ELF-1 (cell line): ENCODE measurements at regions not wholly inside any gene's neighbourhood (a gene's known extent, or its start where the extent isn't known, plus 50 kb on each side); places are given as distances from the start of the nearest gene placed in this dataset.

Experiments
- DNase-seq: peaks from one replicate; pipeline ENCODE4 v3.0.0-alpha.2; 2016; ENCODE audit warnings: low read depth, low spot score

DNA sequence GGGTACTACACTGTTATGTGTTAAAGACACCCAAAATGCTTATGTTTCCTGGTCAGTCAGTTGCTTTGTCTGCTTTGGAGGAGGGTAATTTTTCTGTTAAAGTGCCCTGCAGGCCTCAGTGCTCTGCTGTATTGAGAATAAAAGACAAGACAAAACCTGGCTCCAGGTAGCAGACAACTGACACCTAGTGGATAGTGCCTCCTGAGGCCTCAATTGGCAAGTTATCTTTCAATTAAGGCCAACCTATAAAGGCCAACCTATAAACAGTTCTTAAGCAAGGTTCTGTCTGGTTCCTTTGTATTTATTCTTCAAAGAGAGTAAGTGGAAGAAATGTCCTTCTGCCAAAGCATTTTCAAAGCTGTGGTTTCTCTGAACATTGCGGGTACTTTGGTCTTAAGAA is 773.8 kb downstream of the MECOM start:
- DNase-seq = peak; percentile 16

DNA sequence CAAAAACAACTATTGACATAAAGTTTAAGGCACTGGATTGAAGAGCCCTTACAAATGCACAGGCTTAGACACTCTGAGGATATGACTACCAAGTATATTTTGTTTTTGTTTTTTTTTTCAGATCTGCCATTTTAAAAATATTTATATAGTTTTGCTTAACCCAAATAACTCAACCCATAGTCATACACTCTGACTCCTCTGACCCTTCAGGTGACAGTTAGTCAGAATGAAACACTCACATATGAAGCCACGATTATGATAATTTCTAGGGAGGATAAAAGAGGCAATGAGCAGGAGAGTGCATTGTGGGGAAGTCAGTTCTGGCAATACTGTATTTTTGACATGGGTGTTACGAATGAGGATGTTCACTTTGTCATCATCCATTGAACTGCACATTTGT is 774.7 kb downstream of the MECOM start:
- DNase-seq = no peak

DNA sequence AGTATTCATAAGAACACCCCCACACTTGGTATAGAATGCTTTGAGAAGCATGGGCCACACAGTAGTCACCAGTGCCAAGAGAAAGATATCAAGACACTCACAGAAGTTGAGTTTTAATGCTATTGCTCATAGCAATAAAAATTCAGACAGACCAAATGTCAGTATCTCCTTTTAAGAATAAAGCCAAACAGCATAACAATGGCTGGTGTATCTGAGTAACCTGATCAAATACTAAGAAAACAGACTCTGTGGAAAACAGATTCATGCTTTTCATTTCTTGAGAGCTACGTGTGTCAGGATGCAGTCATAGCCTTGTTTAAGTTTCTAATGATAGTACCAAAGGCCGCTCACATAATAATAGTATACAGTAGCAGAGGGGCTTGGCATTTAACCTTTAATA is 778.5 kb downstream of the MECOM start:
- DNase-seq = no peak

DNA sequence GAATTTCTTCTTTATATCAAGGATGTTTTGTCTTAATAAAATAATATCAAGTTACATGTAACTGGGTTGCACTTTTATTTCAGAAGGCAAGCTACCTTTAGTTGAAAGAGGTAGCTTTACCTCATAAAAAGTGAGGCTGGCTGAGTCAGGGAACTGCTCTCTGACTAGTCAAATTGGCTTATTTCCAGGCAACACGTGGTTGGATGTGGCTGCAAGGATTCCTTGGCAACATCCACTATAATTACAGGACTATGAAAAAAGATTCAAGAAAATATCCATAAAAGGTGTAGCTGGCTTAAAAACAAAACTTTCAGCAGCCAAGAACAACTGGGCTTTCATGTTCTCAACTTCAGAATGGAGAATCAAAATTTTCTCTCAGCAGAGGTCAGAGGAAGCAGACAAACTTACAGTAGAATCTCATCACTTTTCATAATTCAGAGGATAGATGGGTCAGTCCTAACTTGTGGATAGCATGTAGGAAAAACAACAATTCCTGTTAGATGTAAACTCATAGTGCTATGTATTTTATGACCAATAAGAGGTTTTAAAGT is 779.1 kb downstream of the MECOM start:
- no peak for DNase-seq

DNA sequence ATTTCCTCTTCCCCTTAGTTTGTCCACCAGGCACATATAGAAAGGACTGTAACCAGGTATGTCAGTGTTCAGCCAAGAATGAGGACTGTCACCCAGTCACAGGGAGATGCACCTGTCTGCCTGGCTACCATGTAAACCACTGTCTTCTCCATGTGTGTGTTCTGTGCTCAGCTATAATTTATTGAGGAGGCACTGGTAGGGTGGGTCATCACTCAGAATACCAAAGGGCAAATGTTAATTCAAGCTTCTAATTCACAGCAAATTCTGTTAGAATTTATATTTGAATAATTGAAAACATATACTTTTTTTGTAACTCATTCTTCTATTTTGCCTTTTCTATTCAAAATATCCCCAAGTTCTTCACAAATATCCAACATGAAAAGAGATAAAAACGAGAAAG is 780.4 kb downstream of the MECOM start:
- DNase-seq = no peak

DNA sequence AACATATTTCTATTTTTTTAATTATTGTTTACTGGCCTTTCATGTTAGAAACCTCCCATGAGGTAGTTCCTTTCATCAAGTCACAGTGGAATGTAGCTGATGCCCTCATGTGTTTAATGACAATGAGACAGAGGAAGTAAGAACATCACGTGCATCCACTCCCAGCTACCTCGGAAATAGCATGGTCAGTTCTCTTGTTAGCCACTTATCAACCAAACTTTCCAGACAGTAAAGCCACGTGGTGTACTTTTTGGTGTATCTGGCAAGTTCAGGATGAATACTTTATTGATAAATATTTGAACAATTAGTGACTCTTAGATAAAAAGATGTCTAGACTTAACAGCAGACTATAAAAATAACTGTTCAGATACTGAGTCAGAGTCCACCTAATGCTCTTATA is 781.7 kb downstream of the MECOM start:
- DNase-seq = no peak

DNA sequence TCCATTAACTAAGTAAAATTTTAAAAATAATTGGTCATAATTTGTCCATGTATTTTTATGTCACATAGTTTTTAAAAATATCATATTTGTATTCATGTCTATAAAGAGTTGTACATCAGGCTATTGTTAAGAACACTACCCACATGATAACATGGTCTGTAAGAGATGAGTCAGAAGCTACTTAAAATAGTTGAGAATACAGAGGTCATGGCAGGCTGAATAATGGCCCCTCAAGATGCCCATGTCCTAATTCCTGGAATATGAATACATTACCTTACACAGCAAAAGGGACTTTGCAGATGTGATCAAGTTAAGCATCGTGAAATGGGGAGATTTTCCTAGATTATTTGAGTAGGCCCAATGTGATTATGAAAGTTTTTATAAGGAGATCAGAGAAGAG is 782.9 kb upstream of the GOLIM4 start:
- no peak for DNase-seq

DNA sequence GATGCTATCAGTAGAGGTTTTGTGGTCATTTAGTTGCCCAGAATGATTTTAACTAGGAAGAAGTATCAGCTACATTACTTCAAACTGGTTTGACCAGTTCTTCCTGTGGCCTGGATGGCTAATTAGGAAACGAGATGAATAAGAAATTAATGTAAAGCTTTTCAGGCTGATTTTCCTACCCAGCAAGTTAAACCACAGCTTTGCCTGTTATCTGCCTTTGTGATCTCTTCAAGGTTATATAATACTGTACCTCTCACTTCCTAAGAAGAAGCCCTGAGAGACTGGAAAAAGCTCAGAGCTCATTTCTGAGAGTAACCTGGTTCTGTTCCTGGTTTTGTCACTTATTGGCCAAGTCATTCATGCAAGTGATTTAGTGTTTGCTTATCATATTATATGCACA is 782.2 kb upstream of the GOLIM4 start:
- peak; percentile 23 for DNase-seq

DNA sequence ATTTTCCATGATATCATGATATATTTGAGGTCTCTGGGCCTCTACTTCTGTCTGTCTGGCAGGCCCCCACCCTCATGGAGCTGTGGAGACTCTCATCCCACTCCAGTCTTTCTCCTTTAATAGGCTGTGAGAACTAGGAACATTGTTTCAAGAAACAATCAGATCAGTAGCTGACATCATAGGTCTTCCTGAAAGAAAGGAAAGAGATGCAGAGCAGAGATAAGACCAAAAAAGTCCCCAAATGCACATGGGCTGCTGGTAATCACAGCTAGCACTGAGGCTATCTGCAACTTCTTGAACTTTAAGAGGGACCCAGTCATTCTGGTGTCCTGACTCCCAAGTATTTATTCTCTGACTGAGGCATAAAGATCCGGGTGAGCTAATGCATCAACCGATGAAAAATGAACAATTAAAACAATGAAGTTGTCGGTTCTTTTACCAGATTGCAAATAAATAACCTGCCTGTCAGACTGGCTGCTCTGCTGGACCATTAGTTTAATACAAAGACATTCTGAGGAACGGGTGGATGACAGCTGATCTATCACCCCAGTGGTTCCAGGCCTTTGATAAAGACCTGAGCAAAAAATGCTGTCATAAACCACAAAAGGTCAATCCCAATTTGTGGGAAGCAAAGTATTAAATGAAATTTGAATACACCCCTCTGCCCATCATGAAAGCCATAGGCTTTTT is 780.8 kb upstream of the GOLIM4 start:
- DNase-seq = peak; percentile 12

DNA sequence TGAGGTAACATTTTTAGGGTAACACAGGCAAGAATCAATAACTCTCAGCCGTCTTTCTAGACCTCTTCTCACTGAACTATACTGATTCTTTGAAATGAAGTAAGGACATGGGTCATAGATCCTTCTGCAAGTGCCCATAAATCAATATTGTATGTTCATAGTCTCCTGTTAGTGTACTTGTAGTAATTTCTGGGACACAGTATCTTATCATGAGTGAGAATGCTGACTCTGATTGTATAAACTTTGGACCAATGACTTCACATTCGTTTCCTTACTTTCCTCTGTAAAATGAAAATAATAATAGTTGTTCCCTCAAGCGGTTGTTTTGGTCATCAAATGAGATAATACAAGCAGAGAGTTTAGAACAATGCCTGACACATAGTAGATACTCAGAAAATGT is 777.1 kb upstream of the GOLIM4 start:
- no peak for DNase-seq

DNA sequence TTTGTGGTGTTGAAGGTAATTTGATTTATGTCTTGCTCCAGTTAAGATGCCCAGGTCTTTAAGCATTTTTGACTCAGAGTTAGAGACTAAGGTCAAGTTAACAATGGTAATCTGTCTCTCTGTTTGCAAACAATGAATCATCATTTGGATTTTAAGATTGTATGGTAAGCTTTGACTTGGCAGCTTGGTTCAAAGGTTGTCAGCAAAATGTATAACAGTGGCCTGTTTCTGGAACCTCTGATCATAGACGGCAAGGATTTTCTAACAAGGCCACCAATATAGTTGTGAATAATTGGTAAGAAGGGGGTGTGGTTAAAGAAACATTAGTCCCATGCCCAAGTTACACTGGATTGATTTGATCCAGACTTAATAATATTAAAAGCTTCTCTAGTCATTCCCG is 775.2 kb upstream of the GOLIM4 start:
- no peak for DNase-seq

DNA sequence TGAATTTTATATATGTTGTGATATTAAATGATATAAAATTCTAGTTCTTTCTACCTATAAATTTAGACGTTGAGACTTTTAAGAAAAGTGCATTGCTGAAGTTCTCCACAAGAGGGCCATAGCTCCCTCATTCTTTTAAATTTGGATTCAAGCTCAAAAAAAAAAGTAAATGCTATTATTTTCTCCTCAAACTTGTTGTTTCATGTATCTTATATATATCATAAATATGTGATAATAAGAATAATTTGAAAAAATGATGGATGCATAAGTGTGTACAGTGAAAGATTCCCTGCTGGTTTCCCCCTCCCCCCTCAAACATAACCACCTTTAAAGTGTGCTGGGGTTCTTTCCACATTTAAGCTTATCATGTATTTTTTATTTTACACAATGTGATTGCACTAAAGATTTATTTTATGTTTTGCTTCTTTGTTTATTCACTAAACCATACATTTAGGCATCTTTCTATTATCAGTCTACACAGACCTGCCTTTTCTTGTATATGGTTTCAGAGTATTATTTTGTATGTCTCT is 769.4 kb upstream of the GOLIM4 start:
- DNase-seq = no peak

DNA sequence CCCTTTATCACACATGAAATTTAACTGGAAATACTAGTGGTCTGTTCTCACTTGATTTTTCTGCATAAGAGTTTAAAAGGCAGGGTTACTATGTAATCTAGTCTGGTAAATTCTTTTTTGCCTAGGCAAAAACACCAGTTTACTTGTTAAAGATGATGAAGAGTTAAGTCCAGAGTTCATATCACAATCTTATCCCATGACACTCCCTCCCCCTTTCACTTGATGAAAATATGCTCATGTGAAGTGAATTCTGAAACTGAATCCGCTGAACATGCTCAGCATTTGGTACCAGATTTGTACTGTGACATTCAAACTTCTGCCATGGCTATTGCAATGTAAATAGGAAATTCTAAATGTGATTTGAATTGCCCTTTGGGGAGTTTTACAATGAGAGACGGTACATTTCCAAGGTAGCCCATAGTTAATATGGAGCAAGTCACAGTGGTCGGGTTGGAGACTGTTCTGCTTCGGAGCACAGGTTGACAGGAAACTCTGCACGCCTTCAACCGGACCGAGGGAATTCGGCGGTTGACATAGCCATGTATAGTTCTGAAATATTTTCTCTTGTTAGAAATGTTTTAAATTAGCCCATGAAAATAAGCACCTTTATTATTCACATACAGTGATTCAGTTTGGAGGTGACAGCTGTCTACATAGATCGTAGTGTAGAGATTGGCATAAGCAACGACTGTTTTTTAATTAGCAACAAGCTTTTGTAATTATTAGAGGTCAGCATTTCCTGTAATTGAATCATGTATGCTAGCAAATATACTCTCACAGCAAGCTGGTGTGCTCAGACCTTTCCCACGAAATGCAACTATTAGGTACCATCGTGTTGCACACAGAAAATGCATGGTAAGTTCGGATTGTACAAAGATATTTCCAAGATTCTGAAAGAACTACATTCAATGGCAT is 768.6 kb upstream of the GOLIM4 start:
- DNase-seq = no peak

DNA sequence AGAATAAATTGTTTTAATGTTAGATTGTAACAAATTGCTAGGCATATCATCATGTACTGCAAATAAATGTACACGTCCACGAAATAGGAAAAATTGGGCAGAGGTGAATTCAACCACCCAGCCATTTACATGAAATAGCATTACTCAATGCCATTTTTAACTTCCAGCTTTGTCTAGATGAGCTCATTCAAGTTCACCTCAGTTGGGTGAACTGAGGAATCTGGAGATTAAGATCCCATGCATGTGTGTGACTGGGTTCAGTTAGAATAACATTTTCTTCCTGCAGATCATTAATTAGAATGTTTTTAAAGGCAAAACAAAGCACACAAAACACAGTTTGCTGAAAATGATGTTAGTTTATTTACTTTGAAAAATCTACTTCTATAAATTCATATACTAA is 767.8 kb upstream of the GOLIM4 start:
- no peak for DNase-seq

DNA sequence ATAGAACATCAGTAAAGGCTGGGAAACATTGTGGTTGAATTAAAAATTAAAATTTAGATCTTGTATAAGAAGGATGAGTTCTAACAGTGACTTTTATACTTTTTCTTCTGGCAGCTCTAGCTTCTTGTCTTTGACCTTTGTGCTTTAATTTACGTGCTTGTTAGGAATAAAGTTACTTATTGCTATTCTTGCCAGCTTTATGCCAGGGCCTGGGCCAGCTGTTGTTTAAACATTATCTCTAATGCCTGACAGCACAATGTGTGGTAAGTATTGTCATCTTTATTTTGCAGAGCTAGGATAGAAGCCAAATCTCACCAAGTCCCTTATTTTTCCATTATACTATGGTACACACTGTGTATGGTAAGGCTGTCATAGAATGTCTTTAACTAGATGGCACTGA is 766.7 kb upstream of the GOLIM4 start:
- DNase-seq = no peak

DNA sequence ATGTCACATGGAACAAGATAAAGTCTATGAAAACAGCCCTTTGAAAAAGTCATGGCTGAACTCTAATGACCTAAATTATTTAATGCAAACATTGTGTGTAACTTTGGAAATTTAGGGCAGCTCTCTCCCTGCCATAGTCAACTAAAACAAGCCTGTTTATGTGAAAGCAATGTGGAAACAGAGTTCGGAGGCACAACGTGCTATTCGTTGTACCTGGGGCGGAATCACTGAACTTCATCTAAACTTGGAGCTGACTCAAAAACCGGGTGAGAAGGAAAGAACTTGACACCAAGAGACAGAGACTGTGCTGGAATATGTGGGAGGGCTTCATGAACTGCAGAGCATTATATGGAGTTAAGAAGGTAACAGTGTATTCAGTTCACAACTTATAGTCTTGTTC is 764.9 kb upstream of the GOLIM4 start:
- DNase-seq = no peak

DNA sequence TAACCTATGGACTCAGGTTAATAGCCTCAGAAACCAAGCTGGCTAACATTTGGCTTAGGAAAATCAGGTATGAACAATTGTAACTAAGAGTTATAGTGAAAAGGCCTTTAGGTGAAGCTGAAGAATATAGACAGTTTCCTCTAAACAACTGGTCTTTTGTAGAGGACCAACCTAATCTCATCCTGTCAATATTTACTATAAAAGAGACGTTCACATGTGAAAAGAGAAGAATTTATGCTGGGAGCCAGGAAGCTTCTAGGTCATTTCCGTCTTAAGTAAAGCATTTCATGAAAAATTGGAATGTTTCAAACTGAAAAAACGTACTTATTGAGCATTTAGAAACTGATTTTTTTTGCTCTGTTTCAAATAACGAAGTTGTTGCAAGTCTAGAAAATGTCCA is 764.3 kb upstream of the GOLIM4 start:
- DNase-seq = no peak

DNA sequence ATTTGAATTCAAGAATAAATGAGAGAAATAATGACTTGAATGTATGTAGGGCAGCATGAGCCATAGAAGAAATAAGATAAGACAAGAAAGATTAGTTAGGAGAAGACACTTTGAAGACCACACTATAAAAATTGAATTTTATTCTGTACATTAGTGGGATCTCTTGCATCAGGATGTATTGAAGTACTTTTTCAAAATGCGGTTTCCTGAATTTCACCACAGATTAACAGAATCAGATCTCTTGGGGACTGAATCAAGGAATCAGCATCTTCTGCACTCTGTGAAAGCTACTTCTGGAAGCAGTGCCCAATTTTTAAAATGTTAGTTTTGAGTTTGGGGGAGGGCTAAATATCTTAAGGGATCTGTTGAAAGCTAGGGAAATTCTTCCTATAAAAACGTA is 763.9 kb upstream of the GOLIM4 start:
- no peak for DNase-seq

DNA sequence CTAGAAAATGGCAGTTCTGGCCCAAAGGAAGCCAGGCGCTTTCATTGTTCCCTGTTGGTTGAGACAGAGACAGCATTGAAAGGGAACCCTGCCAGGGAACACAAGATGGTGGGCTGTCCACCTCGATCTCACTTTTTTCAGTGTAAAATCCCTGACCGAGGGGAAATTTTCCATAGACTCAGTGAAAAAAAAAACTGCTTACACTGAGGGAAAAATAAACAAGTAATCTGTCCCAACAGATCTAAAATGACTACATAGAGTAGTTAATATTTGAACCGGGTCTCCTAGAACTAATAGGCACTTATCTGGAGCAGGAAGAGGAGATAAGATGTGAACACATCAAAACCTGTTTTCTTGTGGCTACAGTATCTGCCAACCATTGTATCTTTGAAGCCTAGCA is 763.4 kb upstream of the GOLIM4 start:
- DNase-seq = no peak

DNA sequence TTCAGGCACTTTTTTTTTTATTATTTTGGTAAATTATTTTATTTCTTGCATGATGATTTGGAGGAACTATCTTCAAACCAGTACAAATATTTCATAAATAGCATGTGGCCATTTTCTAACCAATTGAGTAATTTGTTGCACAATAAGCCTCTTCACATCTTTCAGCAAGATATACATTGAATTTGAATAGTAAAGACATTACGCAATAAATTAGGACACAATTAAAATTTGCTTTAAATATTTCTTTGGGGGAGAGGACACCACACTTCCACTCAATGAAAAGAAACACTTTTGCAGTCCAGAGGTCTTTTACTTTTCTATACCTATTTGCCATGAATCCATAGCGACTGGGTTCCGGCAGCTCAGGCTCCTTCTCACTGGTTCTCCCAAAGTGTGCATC is 762.6 kb upstream of the GOLIM4 start:
- DNase-seq = no peak

DNA sequence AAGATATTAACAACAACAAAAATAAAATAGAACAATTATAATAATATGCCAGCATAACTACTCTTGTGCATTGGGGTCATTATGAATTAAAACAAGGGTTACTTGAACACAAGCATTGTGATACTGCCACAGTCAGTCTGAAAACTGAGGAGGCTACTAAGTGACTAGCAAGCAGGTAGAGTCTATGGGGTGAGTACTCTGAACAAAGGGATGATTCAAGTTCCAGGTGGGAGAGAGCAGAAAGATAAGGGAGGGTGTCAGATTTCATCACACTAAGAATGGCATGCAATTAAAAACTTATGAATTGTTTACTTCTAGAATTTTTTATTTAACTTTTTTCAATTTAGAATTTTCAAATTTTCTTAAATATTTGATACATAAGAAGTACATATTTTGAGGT is 754.4 kb upstream of the GOLIM4 start:
- no peak for DNase-seq

DNA sequence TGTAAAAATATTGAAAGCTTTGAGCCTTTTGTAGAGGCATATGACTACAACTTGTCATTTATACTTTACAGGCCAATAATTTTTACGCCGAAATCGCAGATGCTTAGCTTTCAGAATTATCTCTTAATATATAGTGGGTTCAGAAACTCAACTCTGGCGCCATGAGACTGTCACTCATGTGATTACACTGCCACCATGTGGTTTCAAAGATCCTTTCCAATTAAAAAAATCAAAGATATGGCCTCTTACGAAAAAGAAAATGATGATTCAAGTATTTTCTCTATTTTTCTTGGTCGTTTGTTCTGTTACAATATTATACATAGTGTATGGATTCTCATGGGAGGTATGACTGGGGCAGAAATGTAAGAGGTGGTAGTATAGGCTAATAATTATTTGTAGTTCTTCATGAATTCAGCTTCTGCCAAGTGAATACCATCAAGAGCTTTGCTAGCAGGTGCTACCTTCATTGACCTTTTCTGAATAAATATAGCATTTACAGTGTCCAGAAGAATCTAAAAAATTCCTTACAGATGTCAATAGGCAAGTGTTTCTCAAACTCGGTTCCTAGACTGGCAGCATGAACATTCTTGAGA is 751.7 kb upstream of the GOLIM4 start:
- peak; percentile 4 for DNase-seq
